Muscle layer of duodenum (tissue), 2 donors: ENCODE measurements at regions not wholly inside any gene's neighbourhood (a gene's known extent, or its start where the extent isn't known, plus 50 kb on each side); places are given as distances from the start of the nearest gene placed in this dataset.

Experiments
- H3K27ac ChIP-seq: one replicate; pipeline ENCODE4 v1.7.0; 2013; ENCODE audit warnings: mild to moderate bottlenecking, low read length
- H3K27me3 ChIP-seq: one replicate; pipeline ENCODE4 v1.7.0; 2013; ENCODE audit warnings: low read depth, mild to moderate bottlenecking, control low read depth, low read length
- H3K36me3 ChIP-seq, 2 donors: one replicate each; pipeline ENCODE4 v1.7.0; 2013; ENCODE audit warnings: low read length in 2 of 2, control low read depth in 1 of 2, mild to moderate bottlenecking in 1 of 2; ENCODE audit not compliant: insufficient read depth in 2 of 2, control insufficient read depth in 1 of 2
- H3K4me1 ChIP-seq, 2 donors: one replicate each; pipeline ENCODE4 v1.7.0; 2013; ENCODE audit warnings: low read length in 2 of 2, mild to moderate bottlenecking in 2 of 2, control low read depth in 1 of 2, moderate library complexity in 1 of 2; ENCODE audit not compliant: insufficient read depth in 2 of 2, control insufficient read depth in 1 of 2
- H3K4me3 ChIP-seq, 2 donors: one replicate each; pipeline ENCODE4 v1.7.0; 2013; ENCODE audit warnings: low read length in 2 of 2, low read depth in 1 of 2, mild to moderate bottlenecking in 1 of 2
- H3K9me3 ChIP-seq, 2 donors: one replicate each; pipeline ENCODE4 v1.7.0; 2013; ENCODE audit warnings: low read length in 2 of 2, control low read depth in 1 of 2, mild to moderate bottlenecking in 1 of 2; ENCODE audit not compliant: control insufficient read depth in 1 of 2
- donor health status: healthy.

- no peaks in the 10 kb centered on the region for H3K9me3 ChIP-seq
- H3K4me1 ChIP-seq = no peaks in the 10 kb centered on the region
- H3K27ac ChIP-seq = no peak overlapping the region
- H3K27me3 ChIP-seq = no peaks in the 10 kb centered on the region
- no peak overlapping the region for H3K4me3 ChIP-seq
- H3K36me3 ChIP-seq = no peaks in the 10 kb centered on the region
Observed at GRCh38 chr10:47133871-47134570, 166.0 kb upstream of the GDF10 start.

DNA sequence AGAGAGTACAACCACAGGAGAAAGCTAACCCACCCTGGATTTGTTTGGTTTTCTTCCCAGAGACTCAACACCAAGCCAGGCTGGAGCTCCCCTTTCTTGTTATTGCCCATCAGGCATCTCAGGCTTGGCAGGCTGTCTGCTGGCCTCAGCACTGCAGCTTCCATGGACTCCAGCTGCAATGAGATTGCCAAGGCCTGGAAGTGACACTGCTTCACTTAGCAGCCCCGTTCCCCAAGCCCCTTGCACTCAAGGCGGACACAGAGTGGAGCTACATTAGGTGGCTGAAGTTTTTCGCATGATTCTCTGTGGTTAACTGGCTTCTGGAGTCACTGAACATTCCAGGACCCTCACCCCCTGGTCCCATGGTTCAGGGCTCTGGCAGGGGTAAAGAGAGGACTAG lies 163.1 kb upstream of the GDF10 start:
- no peak overlapping the region for H3K4me3 ChIP-seq
- H3K9me3 ChIP-seq = no peaks in the 10 kb centered on the region
- no peaks in the 10 kb centered on the region for H3K36me3 ChIP-seq
- H3K4me1 ChIP-seq = peaks cover 0 to 5% of the 10 kb centered on the region in 2 donors
- H3K27ac ChIP-seq = no peak overlapping the region
- H3K27me3 ChIP-seq = no peaks in the 10 kb centered on the region

- Histone ChIP-seq H3K27me3 (no peaks in the 10 kb centered on the region), H3K9me3 (no peaks in the 10 kb centered on the region), H3K4me3 (no peak overlapping the region), H3K27ac (no peak overlapping the region), H3K36me3 (no peaks in the 10 kb centered on the region), H3K4me1 (peaks cover 0 to 5% of the 10 kb centered on the region in 2 donors)
Observed at GRCh38 chr10:47137311-47137851, 162.6 kb upstream of the GDF10 start.

- Histone ChIP-seq H3K36me3 (no peaks in the 10 kb centered on the region), H3K4me3 (no peak overlapping the region), H3K4me1 (peaks cover 0 to 5% of the 10 kb centered on the region in 2 donors), H3K27ac (no peak overlapping the region), H3K9me3 (no peaks in the 10 kb centered on the region), H3K27me3 (no peaks in the 10 kb centered on the region)
Observed at GRCh38 chr10:47139121-47139520, 160.9 kb upstream of the GDF10 start.

DNA sequence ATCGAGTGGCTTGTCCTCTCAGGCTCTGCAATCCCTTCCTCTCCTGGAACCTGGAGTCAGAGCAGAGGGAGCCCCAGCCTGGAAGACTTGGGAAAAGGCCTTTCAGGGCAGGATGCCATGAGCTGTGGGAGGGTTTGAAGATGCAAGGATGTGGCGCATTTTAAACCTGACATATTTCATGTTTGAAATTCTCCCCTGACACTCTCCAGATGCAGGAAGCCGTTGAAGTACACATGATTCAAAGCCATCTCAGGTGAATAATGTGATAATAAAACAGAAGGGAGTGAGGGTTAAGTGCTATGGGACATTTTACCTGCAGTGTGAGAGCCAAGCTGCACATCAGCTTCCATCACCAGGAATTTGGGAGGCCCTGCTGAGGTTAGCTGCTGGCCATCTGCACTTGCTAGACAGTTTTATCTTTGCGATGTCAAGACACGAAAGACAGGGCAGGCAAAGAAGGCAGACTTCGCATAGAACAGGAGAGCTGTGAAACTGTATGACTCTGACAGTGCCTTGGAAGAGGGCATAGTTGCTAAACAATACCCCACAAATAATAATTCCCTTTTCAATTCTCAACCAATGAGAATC lies 159.1 kb upstream of the GDF10 start:
- no peaks in the 10 kb centered on the region for H3K9me3 ChIP-seq
- no peaks in the 10 kb centered on the region for H3K36me3 ChIP-seq
- no peak overlapping the region for H3K4me3 ChIP-seq
- H3K27me3 ChIP-seq = no peaks in the 10 kb centered on the region
- H3K27ac ChIP-seq = no peak overlapping the region
- peaks cover 0 to 5% of the 10 kb centered on the region in 2 donors for H3K4me1 ChIP-seq

GRCh38 chr10:47141349-47141748 lies 158.6 kb upstream of the GDF10 start:
- Histone ChIP-seq H3K27me3 (no peaks in the 10 kb centered on the region), H3K36me3 (no peaks in the 10 kb centered on the region), H3K4me3 (no peak overlapping the region), H3K9me3 (no peaks in the 10 kb centered on the region), H3K27ac (no peak overlapping the region), H3K4me1 (peaks cover 0 to 5% of the 10 kb centered on the region in 2 donors)

- Histone ChIP-seq H3K36me3 (no peaks in the 10 kb centered on the region), H3K4me1 (peaks cover 0 to 5% of the 10 kb centered on the region in 2 donors), H3K27me3 (no peaks in the 10 kb centered on the region), H3K9me3 (no peaks in the 10 kb centered on the region), H3K27ac (no peak overlapping the region), H3K4me3 (no peak overlapping the region)
Observed at GRCh38 chr10:47143072-47143471, 156.9 kb upstream of the GDF10 start.

GRCh38 chr10:47143473-47143872 lies 156.5 kb upstream of the GDF10 start:
- H3K36me3 ChIP-seq = no peaks in the 10 kb centered on the region
- no peaks in the 10 kb centered on the region for H3K9me3 ChIP-seq
- no peak overlapping the region for H3K4me3 ChIP-seq
- H3K27ac ChIP-seq = no peak overlapping the region
- peaks cover 0 to 5% of the 10 kb centered on the region in 2 donors for H3K4me1 ChIP-seq
- no peaks in the 10 kb centered on the region for H3K27me3 ChIP-seq

- no peaks in the 10 kb centered on the region for H3K9me3 ChIP-seq
- H3K4me1 ChIP-seq = peaks cover 0 to 5% of the 10 kb centered on the region in 2 donors
- no peaks in the 10 kb centered on the region for H3K27me3 ChIP-seq
- H3K27ac ChIP-seq = no peak overlapping the region
- no peak overlapping the region for H3K4me3 ChIP-seq
- no peaks in the 10 kb centered on the region for H3K36me3 ChIP-seq
Observed at GRCh38 chr10:47144525-47144924, 155.5 kb upstream of the GDF10 start.

- H3K36me3 ChIP-seq = no peaks in the 10 kb centered on the region
- H3K27me3 ChIP-seq = no peaks in the 10 kb centered on the region
- peaks cover 0 to 5% of the 10 kb centered on the region in 2 donors for H3K4me1 ChIP-seq
- H3K27ac ChIP-seq = no peak overlapping the region
- H3K9me3 ChIP-seq = no peaks in the 10 kb centered on the region
- no peak overlapping the region for H3K4me3 ChIP-seq
Observed at GRCh38 chr10:47145290-47145934, 154.6 kb upstream of the GDF10 start.

GRCh38 chr10:47146572-47146971 lies 153.4 kb upstream of the GDF10 start:
- H3K4me1 ChIP-seq = no peaks in the 10 kb centered on the region
- H3K9me3 ChIP-seq = no peaks in the 10 kb centered on the region
- H3K36me3 ChIP-seq = no peaks in the 10 kb centered on the region
- H3K27ac ChIP-seq = no peak overlapping the region
- H3K4me3 ChIP-seq = no peak overlapping the region
- no peaks in the 10 kb centered on the region for H3K27me3 ChIP-seq
